ENCODE measurements at regions not wholly inside any gene's neighbourhood (a gene's known extent, or its start where the extent isn't known, plus 50 kb on each side); places are given as distances from the start of the nearest gene placed in this dataset.

DNA sequence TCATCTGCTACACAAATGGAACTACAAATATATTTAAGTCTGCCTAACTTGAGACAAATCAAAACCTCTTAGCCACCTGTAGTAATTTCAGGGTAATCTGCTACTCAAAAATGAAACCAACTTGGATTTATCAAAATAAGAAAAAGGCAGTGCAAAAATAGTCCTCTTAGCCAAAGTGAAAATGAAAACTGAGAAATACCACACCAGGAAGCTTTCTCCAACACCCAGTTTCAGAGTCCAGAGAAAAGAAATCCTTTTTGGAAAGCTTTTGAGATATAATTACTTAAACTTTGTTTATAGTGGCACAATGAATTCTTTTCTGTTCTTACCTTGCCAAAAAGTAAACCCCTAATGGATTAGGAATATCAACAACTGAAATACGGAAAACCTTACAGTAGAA is 990.4 kb downstream of the EFNA5 start:
- ATAC-seq (no peak), DNase-seq (no peak)
- intact Hi-C loops (cut with DNase I), result no loop called here
- no peaks in the 10 kb centered on the region for H3K27me3 ChIP-seq
- no peak overlapping the region for H3K27ac ChIP-seq
- H3K9me3 ChIP-seq, result peaks cover 3% of the 10 kb centered on the region
- TF ChIP-seq, protein P1, sequence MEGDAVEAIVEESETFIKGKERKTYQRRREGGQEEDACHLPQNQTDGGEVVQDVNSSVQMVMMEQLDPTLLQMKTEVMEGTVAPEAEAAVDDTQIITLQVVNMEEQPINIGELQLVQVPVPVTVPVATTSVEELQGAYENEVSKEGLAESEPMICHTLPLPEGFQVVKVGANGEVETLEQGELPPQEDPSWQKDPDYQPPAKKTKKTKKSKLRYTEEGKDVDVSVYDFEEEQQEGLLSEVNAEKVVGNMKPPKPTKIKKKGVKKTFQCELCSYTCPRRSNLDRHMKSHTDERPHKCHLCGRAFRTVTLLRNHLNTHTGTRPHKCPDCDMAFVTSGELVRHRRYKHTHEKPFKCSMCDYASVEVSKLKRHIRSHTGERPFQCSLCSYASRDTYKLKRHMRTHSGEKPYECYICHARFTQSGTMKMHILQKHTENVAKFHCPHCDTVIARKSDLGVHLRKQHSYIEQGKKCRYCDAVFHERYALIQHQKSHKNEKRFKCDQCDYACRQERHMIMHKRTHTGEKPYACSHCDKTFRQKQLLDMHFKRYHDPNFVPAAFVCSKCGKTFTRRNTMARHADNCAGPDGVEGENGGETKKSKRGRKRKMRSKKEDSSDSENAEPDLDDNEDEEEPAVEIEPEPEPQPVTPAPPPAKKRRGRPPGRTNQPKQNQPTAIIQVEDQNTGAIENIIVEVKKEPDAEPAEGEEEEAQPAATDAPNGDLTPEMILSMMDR (IDR thresholded peaks at IDR 0.05), result no peak
- no peaks in the 10 kb centered on the region for H3K4me1 ChIP-seq
- no peaks in the 10 kb centered on the region for H3K36me3 ChIP-seq
- H3K4me3 ChIP-seq, result peak overlapping the region; percentile 15

DNA sequence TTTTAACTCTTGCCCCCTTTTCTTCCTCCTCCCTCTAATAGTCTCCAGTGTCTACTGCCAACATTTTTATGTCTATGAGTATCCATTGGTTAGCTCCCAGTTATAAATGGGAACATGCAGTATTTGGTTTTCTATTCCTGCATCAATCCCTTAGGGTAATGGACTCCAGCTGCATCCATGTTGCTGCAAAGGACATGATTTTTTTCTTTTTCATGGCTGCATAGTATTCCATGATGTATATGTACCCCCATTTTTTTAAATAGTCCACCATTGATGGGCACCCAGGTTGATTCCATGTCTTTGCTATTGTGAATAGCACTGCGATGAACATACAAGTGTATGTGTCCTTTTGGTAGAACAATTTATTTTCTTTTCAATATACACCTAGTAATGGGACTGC is 993.7 kb downstream of the EFNA5 start:
- Histone ChIP-seq H3K36me3 (no peaks in the 10 kb centered on the region), H3K27ac (no peak overlapping the region), H3K4me3 (no peak overlapping the region), H3K9me3 (peaks cover 3% of the 10 kb centered on the region), H3K4me1 (no peaks in the 10 kb centered on the region), H3K27me3 (no peaks in the 10 kb centered on the region)
- DNase-seq, result no peak
- no peak for ATAC-seq
- intact Hi-C loops (cut with DNase I), result no loop called here
- TF ChIP-seq, protein P1 (IDR thresholded peaks at IDR 0.05), result no peak

DNA sequence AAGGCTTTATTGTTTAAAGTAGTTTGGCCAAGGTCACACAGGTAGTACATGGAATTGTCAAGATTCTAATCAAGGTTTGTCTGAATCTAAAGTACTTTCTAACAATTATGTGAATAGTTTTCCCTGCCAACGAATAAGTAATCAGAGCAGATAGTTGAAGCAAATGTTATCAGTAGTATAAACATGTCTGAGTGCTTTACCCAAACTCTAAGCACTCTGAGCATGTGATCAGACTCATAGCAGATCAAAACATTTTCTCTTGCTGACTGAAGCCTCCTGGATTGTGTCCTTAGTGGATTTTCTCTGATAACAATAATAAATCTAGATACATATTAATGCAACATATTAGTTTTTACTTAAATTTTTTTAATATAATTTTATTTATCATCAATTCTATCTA is 995.0 kb downstream of the EFNA5 start:
- Histone ChIP-seq H3K9me3 (peaks cover 3% of the 10 kb centered on the region), H3K4me3 (no peak overlapping the region), H3K4me1 (no peaks in the 10 kb centered on the region), H3K27ac (no peak overlapping the region), H3K27me3 (no peaks in the 10 kb centered on the region), H3K36me3 (no peaks in the 10 kb centered on the region)
- DNase-seq (no peak), ATAC-seq (no peak)
- TF ChIP-seq, protein P1 (IDR thresholded peaks at IDR 0.05), result no peak
- intact Hi-C loops (cut with DNase I), result no loop called here

DNA sequence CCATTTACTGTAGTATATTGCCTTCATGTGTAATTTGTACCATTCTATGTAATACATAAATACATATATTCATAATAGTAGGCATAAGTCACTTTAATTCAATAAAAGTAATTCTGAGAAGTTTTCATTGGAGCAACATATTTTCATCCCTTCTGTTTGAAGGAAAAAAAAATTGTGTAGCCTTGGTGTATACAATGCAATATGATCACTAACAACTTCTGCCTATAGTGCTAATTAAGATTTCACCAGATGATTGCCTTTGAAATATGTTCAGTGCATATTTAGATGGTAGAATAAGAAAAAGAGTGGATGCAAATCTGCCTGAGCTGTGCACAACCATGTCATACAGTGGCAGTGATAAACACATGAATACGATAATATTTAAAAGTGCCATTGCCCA is 996.8 kb downstream of the EFNA5 start:
- H3K27ac ChIP-seq, result no peak overlapping the region
- no peak for DNase-seq
- H3K9me3 ChIP-seq, result peaks cover 3% of the 10 kb centered on the region
- H3K4me3 ChIP-seq, result no peak overlapping the region
- H3K36me3 ChIP-seq, result no peaks in the 10 kb centered on the region
- no peaks in the 10 kb centered on the region for H3K4me1 ChIP-seq
- intact Hi-C loops (cut with DNase I), result no loop called here
- H3K27me3 ChIP-seq, result no peaks in the 10 kb centered on the region
- TF ChIP-seq, protein P1 (IDR thresholded peaks at IDR 0.05), result no peak
- ATAC-seq, result no peak

DNA sequence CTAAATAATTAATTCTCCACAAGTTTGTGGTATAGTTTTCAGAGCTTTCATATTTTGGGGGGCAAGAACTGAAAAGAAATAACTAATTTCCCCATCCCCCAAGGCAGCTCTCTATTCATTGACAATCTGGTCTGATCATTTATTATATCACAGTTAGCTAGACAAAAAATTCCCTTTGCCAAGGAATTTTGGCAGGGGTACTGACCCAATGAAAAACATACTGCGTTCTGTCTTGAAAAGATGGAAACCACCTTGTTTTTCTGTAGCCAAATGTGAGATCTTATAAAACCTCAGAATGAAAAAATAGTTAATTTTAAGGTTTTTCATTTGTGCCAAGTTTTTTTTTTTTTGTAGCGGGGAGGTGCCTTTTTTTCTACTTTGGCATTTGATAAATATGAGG is 1008.9 kb downstream of the EFNA5 start:
- DNase-seq, result no peak
- TF ChIP-seq, protein P1 (IDR thresholded peaks at IDR 0.05), result no peak
- Histone ChIP-seq H3K9me3 (no peaks in the 10 kb centered on the region), H3K27me3 (no peaks in the 10 kb centered on the region), H3K4me3 (no peak overlapping the region), H3K27ac (no peak overlapping the region), H3K36me3 (no peaks in the 10 kb centered on the region), H3K4me1 (no peaks in the 10 kb centered on the region)
- ATAC-seq, result no peak
- intact Hi-C loops (cut with DNase I), result no loop called here

DNA sequence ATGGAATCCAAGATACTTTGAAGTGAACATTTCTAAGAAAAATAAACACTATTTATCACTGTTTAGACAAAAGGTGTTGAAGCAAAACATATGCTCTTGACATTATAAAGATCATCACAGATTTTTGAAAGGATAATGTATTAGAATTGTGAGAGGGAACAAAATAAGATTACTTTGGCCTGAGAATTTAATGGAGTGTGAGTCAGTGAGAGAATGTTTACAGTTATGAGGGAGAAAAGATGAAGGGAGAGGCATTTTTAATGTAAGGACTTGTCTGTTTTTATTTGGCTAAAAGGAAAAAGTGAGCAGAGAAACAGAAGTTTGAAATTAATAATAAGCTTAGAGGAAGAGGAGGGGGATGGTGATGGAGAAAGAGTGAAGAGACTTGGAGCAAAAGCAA is 1010.1 kb downstream of the EFNA5 start:
- Histone ChIP-seq H3K4me3 (no peak overlapping the region), H3K4me1 (no peaks in the 10 kb centered on the region), H3K9me3 (no peaks in the 10 kb centered on the region), H3K36me3 (no peaks in the 10 kb centered on the region), H3K27ac (no peak overlapping the region), H3K27me3 (no peaks in the 10 kb centered on the region)
- ATAC-seq (no peak), DNase-seq (no peak)
- intact Hi-C loops (cut with DNase I), result no loop called here
- TF ChIP-seq, protein P1 (IDR thresholded peaks at IDR 0.05), result no peak
